ENCODE measurements at regions not wholly inside any gene's neighbourhood (a gene's known extent, or its start where the extent isn't known, plus 50 kb on each side); places are given as distances from the start of the nearest gene placed in this dataset.

GRCh38 chr9:28563291-28563934 lies 990.1 kb upstream of the C9orf72 start:
- H3K14ac ChIP-seq (ENCODE audit: insufficient read length), result no peak overlapping the region
- no peak overlapping the region for H2AFZ ChIP-seq (ENCODE audit: low read length)
- no peak overlapping the region for H3K27ac ChIP-seq (ENCODE audit: low read depth, low read length)
- H4K91ac ChIP-seq (replicated peaks; ENCODE audit: insufficient read length, low read length), result no peak overlapping the region
- DNase-seq (ENCODE audit: low read depth in 1 of 2, low spot score in 2 of 2) (no peak), FAIRE-seq (no peak)
- no peak overlapping the region for H3K4me2 ChIP-seq (ENCODE audit: insufficient read depth in 1 of 2, low read depth in 2 of 2, low read length in 2 of 2)
- H3K4me1 ChIP-seq (replicated peaks in 1 of 4; ENCODE audit: control insufficient read depth in 3 of 4, insufficient read depth in 4 of 4, low read length in 3 of 4), result no peaks in the 10 kb centered on the region
- no peak overlapping the region for H2BK15ac ChIP-seq (ENCODE audit: low read length)
- no peak overlapping the region for H3K4ac ChIP-seq (replicated peaks; ENCODE audit: insufficient read length, low read depth, low read length)
- H4K8ac ChIP-seq (ENCODE audit: extremely low read depth, insufficient read depth, low read length), result no peak overlapping the region
- H3K27me3 ChIP-seq (replicated peaks in 1 of 4; ENCODE audit: control insufficient read depth in 3 of 4, extremely low read depth in 1 of 4, insufficient read depth in 3 of 4, low read length in 3 of 4), result no peaks in the 10 kb centered on the region
- H2BK120ac ChIP-seq (replicated peaks; ENCODE audit: low read depth, low read length), result no peak overlapping the region
- no peak overlapping the region for H3K23ac ChIP-seq (ENCODE audit: insufficient read length)
- no peak overlapping the region for H2AK5ac ChIP-seq (ENCODE audit: low read depth, low read length)
- H2BK20ac ChIP-seq (ENCODE audit: low read length), result no peak overlapping the region
- H4K5ac ChIP-seq (ENCODE audit: insufficient read length, low read depth, low read length), result no peak overlapping the region
- H3K56ac ChIP-seq (replicated peaks; ENCODE audit: insufficient read length, low read depth, low read length), result no peak overlapping the region
- no peaks in the 10 kb centered on the region for H3K79me2 ChIP-seq (ENCODE audit: control insufficient read depth in 1 of 2, insufficient read depth in 2 of 2, low read length in 2 of 2)
- CTCF ChIA-PET (ENCODE audit: partially characterized antibody), result no interaction called here
- H2BK12ac ChIP-seq (ENCODE audit: low read depth, low read length), result no peak overlapping the region
- no peaks in the 10 kb centered on the region for H3K23me2 ChIP-seq (ENCODE audit: low read depth, low read length)
- H4K20me1 ChIP-seq (replicated peaks in 1 of 2; ENCODE audit: control insufficient read depth in 1 of 2, insufficient read depth in 2 of 2, low read length in 2 of 2), result no peaks in the 10 kb centered on the region
- H3K36me3 ChIP-seq (ENCODE audit: control insufficient read depth in 2 of 4, insufficient read depth in 4 of 4, low read length in 3 of 4), result no peaks in the 10 kb centered on the region
- POLR2A ChIA-PET (ENCODE audit: partially characterized antibody), result no interaction called here
- no peaks in the 10 kb centered on the region for H3K9me3 ChIP-seq (ENCODE audit: insufficient read depth in 2 of 2, low read depth in 1 of 2, low read length in 1 of 2)
- H3K4me3 ChIP-seq (ENCODE audit: extremely low read depth in 1 of 4, insufficient read depth in 2 of 4, low read depth in 3 of 4, low read length in 4 of 4), result no peak overlapping the region
- no peak overlapping the region for H2BK5ac ChIP-seq (ENCODE audit: low read depth, low read length)
- H3K9ac ChIP-seq (replicated peaks in 1 of 4; ENCODE audit: extremely low read depth in 1 of 4, low read depth in 3 of 4, low read length in 3 of 4), result no peak overlapping the region
- 91% methylated on average over 7 of the region's 7 CpGs; no CpG with 5 or more reads in 1 of the 2 experiments for WGBS, 2 experiments (ENCODE audit: extremely low coverage in 1 of 2, insufficient coverage in 1 of 2, insufficient read length in 1 of 2, insufficient replicate concordance in 2 of 2, low coverage in 1 of 2, low lambda C conversion rate in 2 of 2, missing lambda C conversion rate in 1 of 2)
- H3K18ac ChIP-seq (ENCODE audit: extremely low read depth, low read length), result no peak overlapping the region
- no peaks in the 10 kb centered on the region for H3K79me1 ChIP-seq (ENCODE audit: low read depth, low read length)
- TF ChIP-seq EP300 (IDR thresholded peaks at IDR 0.05; ENCODE audit: borderline replicate concordance in 1 of 2, low read depth in 2 of 2, low read length in 2 of 2) (no peak), RAD21 (IDR thresholded peaks at IDR 0.05 in 1 of 2, conservative IDR thresholded peaks at IDR 0.05 in 1 of 2; ENCODE audit: low read depth in 2 of 2, low read length in 2 of 2) (no peak), CREB1 (IDR thresholded peaks at IDR 0.05) (no peak), TCF12 (IDR thresholded peaks at IDR 0.05; ENCODE audit: low read depth, low read length) (no peak), JUND (IDR thresholded peaks at IDR 0.05; ENCODE audit: low read length) (no peak), GTF2F1 (IDR thresholded peaks at IDR 0.05; ENCODE audit: borderline replicate concordance, low read depth, low read length) (no peak), TAF7 (optimal IDR thresholded peaks at IDR 0.05; ENCODE audit: borderline replicate concordance, low read depth, low read length) (no peak), CHD2 (IDR thresholded peaks at IDR 0.05; ENCODE audit: low read length) (no peak), KDM4A (IDR thresholded peaks at IDR 0.05; ENCODE audit: low read depth, low read length, severe bottlenecking) (no peak), SIRT6 (IDR thresholded peaks at IDR 0.05; ENCODE audit: low read length) (no peak), SP4 (IDR thresholded peaks at IDR 0.05; ENCODE audit: low read length) (no peak), ASH2L (IDR thresholded peaks at IDR 0.05; ENCODE audit: low read length) (no peak), E2F6 (IDR thresholded peaks at IDR 0.05) (no peak), POLR2AphosphoS5 (IDR thresholded peaks at IDR 0.05; ENCODE audit: low read depth, low read length) (no peak), CHD1 (IDR thresholded peaks at IDR 0.05; ENCODE audit: low read depth, low read length) (no peak)
